ENCODE measurements at regions not wholly inside any gene's neighbourhood (a gene's known extent, or its start where the extent isn't known, plus 50 kb on each side); places are given as distances from the start of the nearest gene placed in this dataset.

- no peak for DNase-seq
- TF ChIP-seq GATA1 (IDR thresholded peaks at IDR 0.05; ENCODE audit: low read depth, low read length) (no peak), POLR2A (IDR thresholded peaks at IDR 0.05; ENCODE audit: low read length) (no peak)
Measured at GRCh38 chr12:30098677-30099076, 314.9 kb upstream of the TMTC1 start.

- TF ChIP-seq GATA1 (IDR thresholded peaks at IDR 0.05; ENCODE audit: low read depth, low read length): no peak
- TF ChIP-seq POLR2A (IDR thresholded peaks at IDR 0.05; ENCODE audit: low read length): no peak
- DNase-seq: no peak
Measured at GRCh38 chr12:30095511-30095910, 311.8 kb upstream of the TMTC1 start.

GRCh38 chr12:30092983-30093617 lies 309.4 kb upstream of the TMTC1 start:
- no peak for TF ChIP-seq GATA1 (IDR thresholded peaks at IDR 0.05; ENCODE audit: low read depth, low read length)
- no peak for TF ChIP-seq POLR2A (IDR thresholded peaks at IDR 0.05; ENCODE audit: low read length)
- DNase-seq: no peak

GRCh38 chr12:30090258-30090657 lies 306.5 kb upstream of the TMTC1 start:
- no peak for TF ChIP-seq POLR2A (IDR thresholded peaks at IDR 0.05; ENCODE audit: low read length)
- no peak for TF ChIP-seq GATA1 (IDR thresholded peaks at IDR 0.05; ENCODE audit: low read depth, low read length)

GRCh38 chr12:30088259-30088995 lies 304.7 kb upstream of the TMTC1 start:
- no peak for DNase-seq
- TF ChIP-seq POLR2A (IDR thresholded peaks at IDR 0.05; ENCODE audit: low read length): no peak
- no peak for TF ChIP-seq GATA1 (IDR thresholded peaks at IDR 0.05; ENCODE audit: low read depth, low read length)

More at GRCh38 chr12:30090258-30090657, 306.5 kb upstream of the TMTC1 start:
- no peak for DNase-seq

- no peak for TF ChIP-seq GATA1 (IDR thresholded peaks at IDR 0.05; ENCODE audit: low read depth, low read length)
- TF ChIP-seq POLR2A (IDR thresholded peaks at IDR 0.05; ENCODE audit: low read length): no peak
- DNase-seq: no peak
Measured at GRCh38 chr12:30082381-30082780, 298.6 kb upstream of the TMTC1 start.

GRCh38 chr12:30074916-30075315 lies 291.2 kb upstream of the TMTC1 start:
- no peak for TF ChIP-seq POLR2A (IDR thresholded peaks at IDR 0.05; ENCODE audit: low read length)
- TF ChIP-seq GATA1 (IDR thresholded peaks at IDR 0.05; ENCODE audit: low read depth, low read length): no peak

GRCh38 chr12:30072824-30073223 lies 289.1 kb upstream of the TMTC1 start:
- DNase-seq: no peak

More at GRCh38 chr12:30074916-30075315, 291.2 kb upstream of the TMTC1 start:
- no peak for DNase-seq

GRCh38 chr12:30067146-30067545 lies 283.4 kb upstream of the TMTC1 start:
- DNase-seq: no peak
- TF ChIP-seq POLR2A (IDR thresholded peaks at IDR 0.05; ENCODE audit: low read length): no peak
- no peak for TF ChIP-seq GATA1 (IDR thresholded peaks at IDR 0.05; ENCODE audit: low read depth, low read length)

More at GRCh38 chr12:30072824-30073223, 289.1 kb upstream of the TMTC1 start:
- TF ChIP-seq GATA1 (IDR thresholded peaks at IDR 0.05; ENCODE audit: low read depth, low read length) (no peak), POLR2A (IDR thresholded peaks at IDR 0.05; ENCODE audit: low read length) (no peak)

- TF ChIP-seq POLR2A (IDR thresholded peaks at IDR 0.05; ENCODE audit: low read length): no peak
- no peak for TF ChIP-seq GATA1 (IDR thresholded peaks at IDR 0.05; ENCODE audit: low read depth, low read length)
- no peak for DNase-seq
Measured at GRCh38 chr12:30064906-30065305, 281.2 kb upstream of the TMTC1 start.

GRCh38 chr12:30063435-30063945 lies 279.7 kb upstream of the TMTC1 start:
- no peak for TF ChIP-seq GATA1 (IDR thresholded peaks at IDR 0.05; ENCODE audit: low read depth, low read length)
- no peak for TF ChIP-seq POLR2A (IDR thresholded peaks at IDR 0.05; ENCODE audit: low read length)
- DNase-seq: no peak

- DNase-seq: no peak
- no peak for TF ChIP-seq GATA1 (IDR thresholded peaks at IDR 0.05; ENCODE audit: low read depth, low read length)
- no peak for TF ChIP-seq POLR2A (IDR thresholded peaks at IDR 0.05; ENCODE audit: low read length)
Measured at GRCh38 chr12:30048371-30048770, 264.6 kb upstream of the TMTC1 start.

GRCh38 chr12:30047516-30048254 lies 263.9 kb upstream of the TMTC1 start:
- no peak for TF ChIP-seq POLR2A (IDR thresholded peaks at IDR 0.05; ENCODE audit: low read length)
- TF ChIP-seq GATA1 (IDR thresholded peaks at IDR 0.05; ENCODE audit: low read depth, low read length): no peak
- DNase-seq: no peak

- TF ChIP-seq GATA1 (IDR thresholded peaks at IDR 0.05; ENCODE audit: low read depth, low read length) (no peak), POLR2A (IDR thresholded peaks at IDR 0.05; ENCODE audit: low read length) (no peak)
Measured at GRCh38 chr12:30046376-30046775, 262.6 kb upstream of the TMTC1 start.

More at GRCh38 chr12:30046376-30046775, 262.6 kb upstream of the TMTC1 start:
- DNase-seq: no peak
